PC-9 (cell line): ENCODE measurements at regions not wholly inside any gene's neighbourhood (a gene's known extent, or its start where the extent isn't known, plus 50 kb on each side); places are given as distances from the start of the nearest gene placed in this dataset.
"Not testable (repeated sequence)": the region's sequence is repeated elsewhere in the genome, so short reads cannot be mapped to it uniquely, and the experiment has no call there.

Experiments used
- BruUV-seq: library from RNA; stranded (reverse); fragments of 400-500 nt; replicated peaks from 2 replicates; lab custom pipeline; 2021; lab: Mats Ljungman, UMichigan
- CTCF ChIA-PET: fragments of 300-600 bp; sonication (Branson Sonifier 250); formaldehyde crosslinking; loops from one replicate; lab custom pipeline; 2022; ENCODE audit warnings: antibody characterized with exemption; lab: Charles Lee
- POLR2A ChIA-PET: fragments of 300-600 bp; sonication (Branson Sonifier 250); formaldehyde crosslinking; loops from one replicate; lab custom pipeline; 2022; ENCODE audit warnings: antibody characterized with exemption; ENCODE audit not compliant: unreplicated experiment; lab: Charles Lee
- DNase-seq, 2 experiments: peaks; one replicate each; pipeline versions ENCODE4 v3.0.0 to v3.0.0-alpha.2; 2015 to 2022; ENCODE audit warnings: mixed read lengths in 1 of 2
- H2AFZ ChIP-seq: fragments of 200-600 bp; sonication (generic); 2 replicates; pipeline ENCODE4 v1.8.1; 2017; ENCODE audit warnings: antibody characterized with exemption
- H3F3A ChIP-seq: fragments of 200-600 bp; sonication (generic); 2 replicates; pipeline ENCODE4 v1.8.1; 2017; ENCODE audit warnings: antibody characterized with exemption, mild to moderate bottlenecking, low read depth; ENCODE audit not compliant: insufficient read depth
- H3K27ac ChIP-seq: fragments of 200-600 bp; sonication (generic); 2 replicates; pipeline ENCODE4 v1.6.1; 2016; ENCODE audit warnings: mixed run types
- H3K27me3 ChIP-seq: fragments of 200-600 bp; sonication (generic); 2 replicates; pipeline ENCODE4 v1.6.1; 2016; ENCODE audit warnings: low read depth, mixed run types; ENCODE audit not compliant: insufficient read depth
- H3K36me3 ChIP-seq: fragments of 200-600 bp; sonication (generic); 2 replicates; pipeline ENCODE4 v1.6.1; 2016; ENCODE audit warnings: low read depth, mixed run types
- H3K4me1 ChIP-seq: fragments of 200-600 bp; sonication (generic); replicated peaks from 2 replicates; pipeline ENCODE4 v1.6.1; 2016; ENCODE audit warnings: mixed run types; ENCODE audit not compliant: insufficient read depth
- H3K4me2 ChIP-seq: fragments of 200-600 bp; sonication (generic); 2 replicates; pipeline ENCODE4 v1.6.1; 2017; ENCODE audit warnings: mixed run types
- H3K4me3 ChIP-seq: fragments of 200-600 bp; sonication (generic); 2 replicates; pipeline ENCODE4 v1.6.1; 2016; ENCODE audit warnings: mixed run types
- H3K79me2 ChIP-seq: fragments of 200-600 bp; sonication (generic); 2 replicates; pipeline ENCODE4 v1.6.1; 2017; ENCODE audit warnings: low read depth, mixed run types
- H3K9me2 ChIP-seq: fragments of 200-600 bp; sonication (generic); 2 replicates; pipeline ENCODE4 v1.8.1; 2017; ENCODE audit warnings: mild to moderate bottlenecking; ENCODE audit not compliant: insufficient read depth
- H3K9me3 ChIP-seq: fragments of 200-600 bp; sonication (generic); 2 replicates; pipeline ENCODE4 v1.8.1; 2016; ENCODE audit warnings: low read depth; ENCODE audit not compliant: insufficient read depth
- H4K20me1 ChIP-seq: fragments of 200-600 bp; sonication (generic); 2 replicates; pipeline ENCODE4 v1.8.1; 2017; ENCODE audit not compliant: insufficient read depth
- CTCF ChIP-seq: fragments of 200-600 bp; sonication (generic); conservative IDR thresholded peaks from 2 replicates; pipeline ENCODE4 v1.6.1; 2017; ENCODE audit warnings: mixed run types, antibody characterized with exemption, mild to moderate bottlenecking, moderate library complexity
- EZH2 ChIP-seq: fragments of 200-600 bp; sonication (generic); IDR thresholded peaks from 2 replicates; pipeline ENCODE4 v1.8.0; 2017; ENCODE audit warnings: antibody characterized with exemption, low read depth
- intact Hi-C: fragments of 100-400 bp; cut with micrococcal nuclease; formaldehyde crosslinking; loops from one replicate; pipeline ENCODE4 v1.10.0; 2022; ENCODE audit not compliant: unreplicated experiment

- no peak overlapping the region for H2AFZ ChIP-seq
- intact Hi-C loops = no loop called here
- peaks cover 64% of the 10 kb centered on the region for H3K27me3 ChIP-seq
- H3F3A ChIP-seq = no peaks in the 10 kb centered on the region
- no peaks in the 10 kb centered on the region for H3K4me1 ChIP-seq
- TF ChIP-seq CTCF (no peak), EZH2 (no peak)
- no peak overlapping the region for H3K4me3 ChIP-seq
- BruUV-seq = no TSS peak
- H3K79me2 ChIP-seq = no peaks in the 10 kb centered on the region
- H3K27ac ChIP-seq = no peak overlapping the region
- H3K36me3 ChIP-seq = no peaks in the 10 kb centered on the region
- H3K9me3 ChIP-seq = no peaks in the 10 kb centered on the region
- ChIA-PET POLR2A (no interaction called here), CTCF (no interaction called here)
- H4K20me1 ChIP-seq = no peaks in the 10 kb centered on the region
- no peaks in the 10 kb centered on the region for H3K9me2 ChIP-seq
- no peak overlapping the region for H3K4me2 ChIP-seq
- no peak for DNase-seq
These were observed 87.2 kb downstream of the EBLN2 start for GRCh38 chr3:73148682-73149081.

- Histone ChIP-seq H3F3A (no peaks in the 10 kb centered on the region), H2AFZ (no peak overlapping the region), H3K9me3 (no peaks in the 10 kb centered on the region), H3K36me3 (no peaks in the 10 kb centered on the region), H4K20me1 (no peaks in the 10 kb centered on the region), H3K4me2 (no peak overlapping the region), H3K27ac (no peak overlapping the region), H3K4me3 (no peak overlapping the region), H3K27me3 (peaks cover 54% of the 10 kb centered on the region), H3K4me1 (no peaks in the 10 kb centered on the region), H3K79me2 (no peaks in the 10 kb centered on the region), H3K9me2 (no peaks in the 10 kb centered on the region)
- ChIA-PET POLR2A (no interaction called here), CTCF (no interaction called here)
- BruUV-seq = no TSS peak
- no peak for TF ChIP-seq EZH2
- DNase-seq = no peak
- intact Hi-C loops = no loop called here
These were observed 89.1 kb downstream of the EBLN2 start for GRCh38 chr3:73150369-73151130.

- DNase-seq, H3K9me2 ChIP-seq, H2AFZ ChIP-seq, H3K79me2 ChIP-seq, H3K4me3 ChIP-seq, CTCF ChIA-PET, H3K36me3 ChIP-seq, H3F3A ChIP-seq, POLR2A ChIA-PET, BruUV-seq, H3K27ac ChIP-seq, H3K4me1 ChIP-seq, intact Hi-C loops, H3K4me2 ChIP-seq, H3K9me3 ChIP-seq, H4K20me1 ChIP-seq: not testable (repeated sequence)
- H3K27me3 ChIP-seq = peaks cover 36% of the 10 kb centered on the region
These were observed 91.1 kb downstream of the EBLN2 start for GRCh38 chr3:73152571-73152970.

GRCh38 chr3:73153057-73153456, 91.6 kb downstream of the EBLN2 start:
- H4K20me1 ChIP-seq, POLR2A ChIA-PET, H3K36me3 ChIP-seq, H3F3A ChIP-seq, H2AFZ ChIP-seq, H3K79me2 ChIP-seq, H3K4me2 ChIP-seq, intact Hi-C loops, H3K4me1 ChIP-seq, BruUV-seq, DNase-seq, H3K27ac ChIP-seq, CTCF ChIA-PET, H3K9me2 ChIP-seq, H3K9me3 ChIP-seq, H3K4me3 ChIP-seq: not testable (repeated sequence)
- H3K27me3 ChIP-seq = peaks cover 31% of the 10 kb centered on the region

GRCh38 chr3:73154261-73154660, 92.8 kb downstream of the EBLN2 start:
- H3K79me2 ChIP-seq, BruUV-seq, H3K36me3 ChIP-seq, H3K4me3 ChIP-seq, H3K27ac ChIP-seq, POLR2A ChIA-PET, H3K9me2 ChIP-seq, H3K9me3 ChIP-seq, H3F3A ChIP-seq, H2AFZ ChIP-seq, intact Hi-C loops, H3K4me1 ChIP-seq, H4K20me1 ChIP-seq, CTCF ChIA-PET, DNase-seq, H3K4me2 ChIP-seq: not testable (repeated sequence)
- H3K27me3 ChIP-seq = peaks cover 19% of the 10 kb centered on the region

- intact Hi-C loops, H3K79me2 ChIP-seq, H2AFZ ChIP-seq, H3K4me2 ChIP-seq, H3K4me3 ChIP-seq, H3K9me2 ChIP-seq, H3K36me3 ChIP-seq, H4K20me1 ChIP-seq, H3K9me3 ChIP-seq, H3K27ac ChIP-seq, DNase-seq, CTCF ChIA-PET, H3K4me1 ChIP-seq, BruUV-seq, H3F3A ChIP-seq, POLR2A ChIA-PET: not testable (repeated sequence)
- peaks cover 14% of the 10 kb centered on the region for H3K27me3 ChIP-seq
These were observed 94.0 kb downstream of the EBLN2 start for GRCh38 chr3:73155441-73155840.
